ENCODE measurements at regions not wholly inside any gene's neighbourhood (a gene's known extent, or its start where the extent isn't known, plus 50 kb on each side); places are given as distances from the start of the nearest gene placed in this dataset.

- DNase-seq (ENCODE audit: low read depth in 3 of 3): no peak
Observed at GRCh38 chrX:46305431-46305830, 239.8 kb downstream of the ZNF674 start.

- DNase-seq (ENCODE audit: low read depth in 3 of 3): no peak
Observed at GRCh38 chrX:46301903-46302302, 243.3 kb downstream of the ZNF674 start.

- no peak for DNase-seq (ENCODE audit: low read depth in 3 of 3)
Observed at GRCh38 chrX:46298821-46299220, 246.4 kb downstream of the ZNF674 start.

GRCh38 chrX:46295963-46296362, 249.3 kb downstream of the ZNF674 start:
- DNase-seq (ENCODE audit: low read depth in 3 of 3): no peak

- no peak for DNase-seq (ENCODE audit: low read depth in 3 of 3)
Observed at GRCh38 chrX:46294234-46294633, 251.0 kb downstream of the ZNF674 start.

GRCh38 chrX:46279925-46280313, 265.3 kb downstream of the ZNF674 start:
- DNase-seq (ENCODE audit: low read depth in 3 of 3): no peak

GRCh38 chrX:46279214-46279924, 265.9 kb downstream of the ZNF674 start:
- DNase-seq (ENCODE audit: low read depth in 3 of 3): peak in 1 of 3 experiments; percentile 2

- DNase-seq (ENCODE audit: low read depth in 3 of 3): no peak
Observed at GRCh38 chrX:46278572-46278971, 266.6 kb downstream of the ZNF674 start.

GRCh38 chrX:46268412-46268811, 276.8 kb downstream of the ZNF674 start:
- DNase-seq (ENCODE audit: low read depth in 3 of 3): no peak

GRCh38 chrX:46263494-46263893, 281.7 kb downstream of the ZNF674 start:
- DNase-seq (ENCODE audit: low read depth in 3 of 3): no peak

GRCh38 chrX:46262304-46262703, 282.9 kb downstream of the ZNF674 start:
- no peak for DNase-seq (ENCODE audit: low read depth in 3 of 3)

- DNase-seq (ENCODE audit: low read depth in 3 of 3): no peak
Observed at GRCh38 chrX:46260499-46260898, 284.7 kb downstream of the ZNF674 start.

GRCh38 chrX:46258356-46258755, 286.9 kb downstream of the ZNF674 start:
- DNase-seq (ENCODE audit: low read depth in 3 of 3): no peak

- DNase-seq (ENCODE audit: low read depth in 3 of 3): no peak
Observed at GRCh38 chrX:46257451-46257879, 287.8 kb downstream of the ZNF674 start.

- no peak for DNase-seq (ENCODE audit: low read depth in 3 of 3)
Observed at GRCh38 chrX:46256875-46257274, 288.3 kb downstream of the ZNF674 start.

- DNase-seq (ENCODE audit: low read depth in 3 of 3): no peak
Observed at GRCh38 chrX:46255046-46255445, 290.2 kb downstream of the ZNF674 start.

GRCh38 chrX:46254641-46255040, 290.6 kb downstream of the ZNF674 start:
- DNase-seq (ENCODE audit: low read depth in 3 of 3): no peak

GRCh38 chrX:46251755-46252154, 293.5 kb downstream of the ZNF674 start:
- DNase-seq (ENCODE audit: low read depth in 3 of 3): no peak

- no peak for DNase-seq (ENCODE audit: low read depth in 3 of 3)
Observed at GRCh38 chrX:46250151-46250550, 295.1 kb downstream of the ZNF674 start.

GRCh38 chrX:46247456-46247855, 297.8 kb downstream of the ZNF674 start:
- DNase-seq (ENCODE audit: low read depth in 3 of 3): no peak

- no peak for DNase-seq (ENCODE audit: low read depth in 3 of 3)
Observed at GRCh38 chrX:46244451-46244850, 300.8 kb downstream of the ZNF674 start.

GRCh38 chrX:46236411-46236810, 308.8 kb downstream of the ZNF674 start:
- no peak for DNase-seq (ENCODE audit: low read depth in 3 of 3)

- DNase-seq (ENCODE audit: low read depth in 3 of 3): no peak
Observed at GRCh38 chrX:46235778-46236177, 309.4 kb downstream of the ZNF674 start.

- DNase-seq (ENCODE audit: low read depth in 3 of 3): no peak
Observed at GRCh38 chrX:46234775-46235174, 310.4 kb downstream of the ZNF674 start.
